ENCODE measurements at regions not wholly inside any gene's neighbourhood (a gene's known extent, or its start where the extent isn't known, plus 50 kb on each side); places are given as distances from the start of the nearest gene placed in this dataset.

GRCh38 chr4:102451266-102451665 lies 49.9 kb upstream of the NFKB1 start:
- no peak for DNase-seq (ENCODE audit: extremely low read depth, insufficient read length)
- no peaks in the 10 kb centered on the region for H3K36me3 ChIP-seq (ENCODE audit: control insufficient read depth, insufficient read depth, low read length)
- no peak overlapping the region for H3K4me3 ChIP-seq (replicated peaks; ENCODE audit: low read depth, low read length)
- H3K27me3 ChIP-seq (replicated peaks; ENCODE audit: control insufficient read depth, insufficient read depth, low read length) = no peaks in the 10 kb centered on the region
- TF ChIP-seq CTCF (IDR thresholded peaks at IDR 0.05; ENCODE audit: insufficient read depth, low read length, poor library complexity, severe bottlenecking) = no peak
